Spleen (tissue), 11 donors: ENCODE measurements at regions not wholly inside any gene's neighbourhood (a gene's known extent, or its start where the extent isn't known, plus 50 kb on each side); places are given as distances from the start of the nearest gene placed in this dataset.

Experiments
- DNase-seq: peaks from one replicate; pipeline ENCODE4 v3.0.0-alpha.2; 2020
- H3K27ac ChIP-seq, 8 donors: fragments of 200-600 bp; sonication (generic) in 7 of 8; 1 replicate in 4 of 8; 2 replicates in 4 of 8; pipeline versions ENCODE4 v1.5.0 to v1.8.0; 2016 to 2021; ENCODE audit warnings: inconsistent platforms in 4 of 8, mild to moderate bottlenecking in 4 of 8, moderate library complexity in 1 of 8
- H3K27me3 ChIP-seq, 7 donors: fragments of 200-600 bp; sonication (generic) in 6 of 7; replicated peaks in 1 of 7; 1 replicate in 4 of 7; 2 replicates in 3 of 7; pipeline versions ENCODE4 v1.5.0 to v1.8.0; 2016 to 2021; ENCODE audit warnings: inconsistent platforms in 3 of 7, mild to moderate bottlenecking in 1 of 7
- H3K36me3 ChIP-seq, 6 donors: fragments of 200-600 bp; sonication (generic) in 5 of 6; 1 replicate in 4 of 6; 2 replicates in 2 of 6; pipeline versions ENCODE4 v1.5.0 to v1.8.0; 2016 to 2021; ENCODE audit warnings: inconsistent platforms in 2 of 6
- H3K4me1 ChIP-seq, 6 donors: fragments of 200-600 bp; sonication (generic) in 5 of 6; 1 replicate in 3 of 6; 2 replicates in 3 of 6; pipeline versions ENCODE4 v1.5.0 to v1.8.0; 2016 to 2021; ENCODE audit warnings: inconsistent platforms in 3 of 6
- H3K4me3 ChIP-seq, 8 donors: fragments of 200-600 bp; sonication (generic) in 7 of 8; 1 replicate in 4 of 8; 2 replicates in 4 of 8; pipeline versions ENCODE4 v1.5.0 to v1.8.0; 2016 to 2021; ENCODE audit warnings: inconsistent platforms in 4 of 8, mild to moderate bottlenecking in 4 of 8, moderate library complexity in 2 of 8
- H3K9me3 ChIP-seq, 8 donors: fragments of 200-600 bp; sonication (generic) in 7 of 8; 1 replicate in 4 of 8; 2 replicates in 4 of 8; pipeline versions ENCODE4 v1.5.0 to v1.8.0; 2016 to 2021; ENCODE audit warnings: inconsistent platforms in 4 of 8
- CTCF ChIP-seq, 11 experiments: fragments of 200-600 bp in 7 of 11; fragments of 450-650 bp in 4 of 11; sonication (generic) in 4 of 11; IDR thresholded peaks in 8 of 11; conservative IDR thresholded peaks in 3 of 11; 1 replicate in 7 of 11; 2 replicates in 4 of 11; pipeline versions ENCODE4 v1.4.0 to v1.8.0; 2016 to 2021; ENCODE audit warnings: antibody characterized with exemption in 11 of 11, inconsistent platforms in 4 of 11, mild to moderate bottlenecking in 1 of 11
- POLR2A ChIP-seq, 3 donors: fragments of 450-650 bp; IDR thresholded peaks; one replicate each; pipeline ENCODE4 v1.5.1; 2017; ENCODE audit warnings: antibody characterized with exemption in 3 of 3, mild to moderate bottlenecking in 1 of 3
- POLR2AphosphoS5 ChIP-seq, 3 donors: sonication (generic); formaldehyde crosslinking; IDR thresholded peaks; one replicate each; pipeline ENCODE4 v1.5.1; 2017; ENCODE audit warnings: antibody characterized with exemption in 3 of 3
- WGBS, 5 donors: extraction: QIAGEN DNeasy Blood & Tissue Kit in 3 of 5; methylation state at CpG; one replicate each; pipeline versions ENCODE4 v1.1.5 to v1.1.7; 2013 to 2018; 5-methylcytosine and 5-hydroxymethylcytosine counted together
- intact Hi-C: fragments of 100-400 bp; cut with DNase I; formaldehyde crosslinking; loops from one replicate; pipeline ENCODE4 v1.15.0; 2023; ENCODE audit warnings: low total_unique reads
- donor health status: healthy with polysubstance abuse.
- donor health status: DM: no; HTN: no; CAD: no; lungs with moderate emphysema.
- donor health status: DM: no; HTN: no; CAD: no.
- donor health status: Bipolar disorder and iron deficiency.
- donor health status: healthy.
- donor health status: DM: no; HTN: no; CAD: no.
- donor health status: DM: yes; HTN: yes; CAD: no.

- WGBS, 5 donors, result 82 to 92% (median 89%) methylated on average over 9 of the region's 9 CpGs
- no peak overlapping the region for H3K27ac ChIP-seq
- no peaks in the 10 kb centered on the region for H3K27me3 ChIP-seq
- intact Hi-C loops, result no loop called here
- TF ChIP-seq CTCF (IDR thresholded peaks at IDR 0.05 in 8 of 11, conservative IDR thresholded peaks at IDR 0.05 in 3 of 11) (no peak), POLR2A (IDR thresholded peaks at IDR 0.05) (no peak), POLR2AphosphoS5 (IDR thresholded peaks at IDR 0.05) (no peak)
- H3K4me3 ChIP-seq, result no peak overlapping the region
- DNase-seq, result no peak
- H3K9me3 ChIP-seq, result no peaks in the 10 kb centered on the region
- no peaks in the 10 kb centered on the region for H3K36me3 ChIP-seq
- H3K4me1 ChIP-seq, result no peaks in the 10 kb centered on the region
Observed at GRCh38 chr6:147910281-147910680, 401.8 kb downstream of the SAMD5 start.

DNA sequence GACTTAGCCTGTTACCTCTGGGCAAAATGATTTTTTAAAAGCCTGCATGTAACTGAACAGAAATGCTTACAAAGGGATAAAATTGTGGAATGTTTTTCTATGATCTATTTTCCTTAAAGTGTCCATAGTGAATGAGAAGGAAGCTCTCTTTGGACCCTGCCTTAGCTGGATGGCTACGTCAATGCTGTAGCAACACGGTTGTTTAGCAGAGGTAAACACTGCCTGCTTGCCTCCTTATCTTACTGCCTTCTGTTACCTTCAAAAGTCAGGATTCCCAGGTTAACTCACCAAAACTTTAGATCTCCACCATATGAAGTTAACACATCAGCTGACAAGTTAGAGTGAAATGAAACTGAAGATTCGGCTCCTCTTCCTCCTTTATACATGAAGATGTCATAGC lies 402.6 kb downstream of the SAMD5 start:
- H3K4me3 ChIP-seq, result no peak overlapping the region
- 85 to 99% (median 90%) methylated on average over 3 of the region's 3 CpGs for WGBS, 5 donors
- H3K9me3 ChIP-seq, result no peaks in the 10 kb centered on the region
- H3K27me3 ChIP-seq, result no peaks in the 10 kb centered on the region
- H3K27ac ChIP-seq, result no peak overlapping the region
- no peaks in the 10 kb centered on the region for H3K4me1 ChIP-seq
- no peak for DNase-seq
- intact Hi-C loops, result no loop called here
- no peaks in the 10 kb centered on the region for H3K36me3 ChIP-seq
- no peak for TF ChIP-seq POLR2AphosphoS5 (IDR thresholded peaks at IDR 0.05)
- no peak for TF ChIP-seq CTCF (IDR thresholded peaks at IDR 0.05 in 8 of 11, conservative IDR thresholded peaks at IDR 0.05 in 3 of 11)
- no peak for TF ChIP-seq POLR2A (IDR thresholded peaks at IDR 0.05)

DNA sequence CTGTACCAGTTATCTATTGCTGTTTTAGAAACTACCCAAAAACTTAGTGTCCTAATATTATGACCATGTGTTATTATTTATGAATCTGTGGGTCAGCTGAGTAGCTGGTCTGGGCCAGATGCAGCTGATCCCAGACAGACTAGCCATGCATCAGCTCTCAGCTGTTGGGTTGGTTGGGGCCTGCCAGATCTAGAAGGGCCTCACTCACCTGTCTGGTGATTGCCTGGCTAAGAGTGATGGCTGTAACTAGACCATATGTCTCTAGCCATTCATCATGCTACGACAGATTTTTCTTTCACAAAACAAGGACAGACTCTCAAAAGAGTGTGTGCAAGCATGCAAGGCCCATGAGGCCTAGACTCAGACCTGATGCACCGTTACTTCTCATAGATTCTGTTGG lies 403.2 kb downstream of the SAMD5 start:
- peaks cover 0 to 4% (median 0%) of the 10 kb centered on the region in 8 donors for H3K9me3 ChIP-seq
- H3K4me1 ChIP-seq, result no peaks in the 10 kb centered on the region
- no peak for TF ChIP-seq CTCF (IDR thresholded peaks at IDR 0.05 in 8 of 11, conservative IDR thresholded peaks at IDR 0.05 in 3 of 11)
- no peak for TF ChIP-seq POLR2A (IDR thresholded peaks at IDR 0.05)
- no peak for TF ChIP-seq POLR2AphosphoS5 (IDR thresholded peaks at IDR 0.05)
- no peak overlapping the region for H3K4me3 ChIP-seq
- H3K27ac ChIP-seq, result no peak overlapping the region
- intact Hi-C loops, result no loop called here
- no peaks in the 10 kb centered on the region for H3K27me3 ChIP-seq
- DNase-seq, result no peak
- no peaks in the 10 kb centered on the region for H3K36me3 ChIP-seq
- WGBS, 5 donors, result 80 to 97% (median 89%) methylated on average over 2 of the region's 2 CpGs

DNA sequence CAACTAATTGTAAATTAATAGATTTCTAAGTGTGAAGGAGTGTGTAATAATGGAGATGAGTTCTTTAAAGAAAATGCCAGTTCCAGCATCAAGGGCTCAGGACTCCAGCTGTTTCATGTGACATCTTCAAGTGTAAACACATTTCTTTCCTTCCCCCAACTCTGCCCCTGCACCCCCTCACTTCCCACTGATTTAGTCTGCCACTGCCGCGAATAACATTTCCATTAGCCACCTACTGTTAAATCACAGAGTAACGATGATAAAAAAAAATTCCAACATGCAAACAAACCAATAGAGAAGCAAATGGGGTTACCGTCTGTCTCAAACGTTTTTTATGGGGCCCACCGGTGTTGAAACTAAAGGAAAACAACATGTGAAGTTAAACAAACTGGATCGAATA lies 414.3 kb downstream of the SAMD5 start:
- no peaks in the 10 kb centered on the region for H3K4me1 ChIP-seq
- no peak overlapping the region for H3K4me3 ChIP-seq
- no peak for DNase-seq
- WGBS, 5 donors, result 69 to 80% (median 72%) methylated on average over 7 of the region's 7 CpGs
- TF ChIP-seq CTCF (IDR thresholded peaks at IDR 0.05 in 8 of 11, conservative IDR thresholded peaks at IDR 0.05 in 3 of 11), result no peak
- no peak for TF ChIP-seq POLR2A (IDR thresholded peaks at IDR 0.05)
- TF ChIP-seq POLR2AphosphoS5 (IDR thresholded peaks at IDR 0.05), result no peak
- H3K27me3 ChIP-seq, result no peaks in the 10 kb centered on the region
- no peaks in the 10 kb centered on the region for H3K36me3 ChIP-seq
- no peak overlapping the region for H3K27ac ChIP-seq
- intact Hi-C loops, result no loop called here
- H3K9me3 ChIP-seq, result peaks cover 0 to 35% (median 28%) of the 10 kb centered on the region in 8 donors
